Posterior vena cava (tissue), 2 donors: ENCODE measurements at regions not wholly inside any gene's neighbourhood (a gene's known extent, or its start where the extent isn't known, plus 50 kb on each side); places are given as distances from the start of the nearest gene placed in this dataset.
A peak's percentile ranks its signal among the peaks of the same experiment; 100 is the strongest.
"Not testable (repeated sequence)": the region's sequence is repeated elsewhere in the genome, so short reads cannot be mapped to it uniquely, and the experiment has no call there.

Experiments used
- DNase-seq: peaks from one replicate; pipeline ENCODE4 v3.0.0-alpha.2; 2020; ENCODE audit warnings: low spot score
- intact Hi-C, 2 donors: fragments of 100-400 bp; cut with DNase I; formaldehyde crosslinking; loops; one replicate each; pipeline versions ENCODE4 v1.14.1 to v1.14.2; 2022 to 2023
- donor health status: DM: yes; HTN: yes; CAD: no.
- donor health status: DM: yes; HTN: yes; CAD: no.

- intact Hi-C loops, result no loop called here
- DNase-seq, result no peak
Observed at GRCh38 chr1:29424266-29424665, 187.9 kb downstream of the PTPRU start.

- DNase-seq, result no peak
- intact Hi-C loops, result no loop called here
Observed at GRCh38 chr1:29420202-29420601, 183.9 kb downstream of the PTPRU start.

GRCh38 chr1:29417971-29418370, 181.6 kb downstream of the PTPRU start:
- DNase-seq, result no peak

GRCh38 chr1:29417147-29417858, 181.0 kb downstream of the PTPRU start:
- no peak for DNase-seq
- intact Hi-C loops, result no loop called here

More at GRCh38 chr1:29417971-29418370, 181.6 kb downstream of the PTPRU start:
- intact Hi-C loops, result no loop called here

- no peak for DNase-seq
- intact Hi-C loops, result no loop called here
Observed at GRCh38 chr1:29416267-29417146, 180.2 kb downstream of the PTPRU start.

GRCh38 chr1:29415861-29416260, 179.5 kb downstream of the PTPRU start:
- intact Hi-C loops, result no loop called here
- no peak for DNase-seq

- DNase-seq, result no peak
Observed at GRCh38 chr1:29415156-29415830, 179.0 kb downstream of the PTPRU start.

GRCh38 chr1:29414086-29414485, 177.8 kb downstream of the PTPRU start:
- intact Hi-C loops, result no loop called here
- no peak for DNase-seq

More at GRCh38 chr1:29415156-29415830, 179.0 kb downstream of the PTPRU start:
- intact Hi-C loops, result no loop called here

- DNase-seq, result no peak
Observed at GRCh38 chr1:29413661-29414060, 177.3 kb downstream of the PTPRU start.

GRCh38 chr1:29412591-29412990, 176.3 kb downstream of the PTPRU start:
- intact Hi-C loops, result no loop called here
- no peak for DNase-seq

More at GRCh38 chr1:29413661-29414060, 177.3 kb downstream of the PTPRU start:
- intact Hi-C loops, result no loop called here

GRCh38 chr1:29410476-29410875, 174.2 kb downstream of the PTPRU start:
- intact Hi-C loops, result no loop called here
- DNase-seq, result no peak

- DNase-seq, result no peak
- intact Hi-C loops, result no loop called here
Observed at GRCh38 chr1:29409616-29410015, 173.3 kb downstream of the PTPRU start.

- peak; percentile 47 for DNase-seq
- intact Hi-C loops, result no loop called here
Observed at GRCh38 chr1:29408831-29409605, 172.7 kb downstream of the PTPRU start.

GRCh38 chr1:29406814-29407213, 170.5 kb downstream of the PTPRU start:
- peak; percentile 50 for DNase-seq
- intact Hi-C loops, result no loop called here

- intact Hi-C loops, DNase-seq: not testable (repeated sequence)
Observed at GRCh38 chr1:29400203-29400602, 163.9 kb downstream of the PTPRU start.

- DNase-seq, result no peak
- intact Hi-C loops, result no loop called here
Observed at GRCh38 chr1:29399465-29399864, 163.1 kb downstream of the PTPRU start.

- intact Hi-C loops, result no loop called here
Observed at GRCh38 chr1:29398431-29398830, 162.1 kb downstream of the PTPRU start.

GRCh38 chr1:29397981-29398380, 161.7 kb downstream of the PTPRU start:
- no peak for DNase-seq
- intact Hi-C loops, result no loop called here

More at GRCh38 chr1:29398431-29398830, 162.1 kb downstream of the PTPRU start:
- DNase-seq, result no peak

GRCh38 chr1:29397256-29397590, 160.9 kb downstream of the PTPRU start:
- intact Hi-C loops, result no loop called here
- peak; percentile 45 for DNase-seq
